SK-N-MC (cell line): ENCODE measurements at regions not wholly inside any gene's neighbourhood (a gene's known extent, or its start where the extent isn't known, plus 50 kb on each side); places are given as distances from the start of the nearest gene placed in this dataset.
"Not testable (repeated sequence)": the region's sequence is repeated elsewhere in the genome, so short reads cannot be mapped to it uniquely, and the experiment has no call there.

Experiments used
- EZH2 ChIP-seq: fragments of 200-600 bp; sonication (generic); IDR thresholded peaks from one replicate; pipeline ENCODE4 v1.6.1; 2017; ENCODE audit warnings: antibody characterized with exemption
- POLR2AphosphoS5 ChIP-seq: IDR thresholded peaks from 2 replicates; pipeline ENCODE4 v1.6.1; 2012; ENCODE audit warnings: mild to moderate bottlenecking, low read depth, low read length, borderline replicate concordance

GRCh38 chr17:31611053-31611452, 219.6 kb downstream of the RAB11FIP4 start:
- not testable (repeated sequence) for TF ChIP-seq EZH2, POLR2AphosphoS5
